OCI-LY1 (cell line): ENCODE measurements at regions not wholly inside any gene's neighbourhood (a gene's known extent, or its start where the extent isn't known, plus 50 kb on each side); places are given as distances from the start of the nearest gene placed in this dataset.

Source experiments
- H2AFZ ChIP-seq: fragments of 200-600 bp; sonication (generic), shearing (Covaris generic); 2 replicates; pipeline ENCODE4 v1.6.0; 2014; ENCODE audit warnings: antibody characterized with exemption, mild to moderate bottlenecking, low read length
- H3F3A ChIP-seq: fragments of 200-600 bp; sonication (generic), shearing (Covaris generic); 2 replicates; pipeline ENCODE4 v1.6.0; 2014; ENCODE audit warnings: mild to moderate bottlenecking, antibody characterized with exemption, low read length, moderate library complexity; ENCODE audit not compliant: insufficient read depth
- H3K27ac ChIP-seq: fragments of 200-600 bp; sonication (generic); 2 replicates; pipeline ENCODE4 v1.5.1; 2014; ENCODE audit warnings: low read length, mixed run types, mild to moderate bottlenecking, low read depth; ENCODE audit not compliant: poor library complexity, severe bottlenecking
- H3K27me3 ChIP-seq: fragments of 200-600 bp; sonication (generic); 2 replicates; pipeline ENCODE4 v1.6.0; 2014; ENCODE audit warnings: antibody characterized with exemption, mild to moderate bottlenecking, low read length, moderate library complexity; ENCODE audit not compliant: insufficient read depth
- H3K36me3 ChIP-seq: fragments of 200-600 bp; sonication (generic); 2 replicates; pipeline ENCODE4 v1.6.1; 2014; ENCODE audit warnings: mild to moderate bottlenecking, antibody characterized with exemption, low read length, moderate library complexity, mixed read lengths; ENCODE audit not compliant: insufficient read depth
- H3K4me1 ChIP-seq: fragments of 200-600 bp; sonication (generic); 2 replicates; pipeline ENCODE4 v1.5.1; 2014; ENCODE audit warnings: mild to moderate bottlenecking, low read length, moderate library complexity; ENCODE audit not compliant: insufficient read depth, severe bottlenecking
- H3K4me2 ChIP-seq: fragments of 200-600 bp; sonication (generic), shearing (Covaris generic); 2 replicates; pipeline ENCODE4 v1.6.1; 2014; ENCODE audit warnings: low read length
- H3K4me3 ChIP-seq: fragments of 200-600 bp; sonication (generic); 2 replicates; pipeline ENCODE4 v1.5.1; 2014; ENCODE audit warnings: low read length, low read depth, mild to moderate bottlenecking, mixed read lengths; ENCODE audit not compliant: poor library complexity, severe bottlenecking
- H3K79me2 ChIP-seq: fragments of 200-600 bp; shearing (Covaris generic); 2 replicates; pipeline ENCODE4 v1.6.1; 2016; ENCODE audit warnings: mixed run types, low read length, mixed read lengths; ENCODE audit not compliant: insufficient read depth
- H3K9ac ChIP-seq: fragments of 200-600 bp; sonication (generic), shearing (Covaris generic); 2 replicates; pipeline ENCODE4 v1.6.1; 2014; ENCODE audit warnings: mild to moderate bottlenecking, low read length, mixed read lengths
- H3K9me2 ChIP-seq: fragments of 200-600 bp; sonication (generic), shearing (Covaris generic); 2 replicates; pipeline ENCODE4 v1.6.1; 2014; ENCODE audit warnings: low read depth, mild to moderate bottlenecking, low read length, mixed read lengths
- H3K9me3 ChIP-seq: fragments of 200-600 bp; shearing (Covaris generic); 2 replicates; pipeline ENCODE4 v1.6.1; 2014; ENCODE audit warnings: low read length, mixed read lengths
- H4K20me1 ChIP-seq: fragments of 200-600 bp; sonication (generic), shearing (Covaris generic); 2 replicates; pipeline ENCODE4 v1.6.0; 2016; ENCODE audit warnings: mild to moderate bottlenecking, low read length; ENCODE audit not compliant: insufficient read depth
- CTCF ChIP-seq: fragments of 200-600 bp; sonication (generic), shearing (Covaris generic); IDR thresholded peaks from 2 replicates; pipeline ENCODE4 v1.5.1; 2017; ENCODE audit warnings: mild to moderate bottlenecking, antibody characterized with exemption, low read length, moderate library complexity, mixed read lengths
- EZH2 ChIP-seq: fragments of 200-600 bp; sonication (generic), shearing (Covaris generic); IDR thresholded peaks from 2 replicates; pipeline ENCODE4 v1.8.0; 2017; ENCODE audit warnings: borderline replicate concordance, mixed run types, mild to moderate bottlenecking, antibody characterized with exemption, low read length, moderate library complexity, mixed read lengths

GRCh38 chr4:130027973-130028372 lies 932.0 kb downstream of the C4orf33 start:
- Histone ChIP-seq H3K27me3 (no peaks in the 10 kb centered on the region), H3K9me2 (no peaks in the 10 kb centered on the region; the same call in 1 of the 2 replicates), H2AFZ (no peak overlapping the region), H3K4me1 (peaks cover 9% of the 10 kb centered on the region), H3K4me2 (no peak overlapping the region), H4K20me1 (no peaks in the 10 kb centered on the region), H3F3A (no peaks in the 10 kb centered on the region), H3K27ac (no peak overlapping the region), H3K36me3 (no peaks in the 10 kb centered on the region), H3K4me3 (no peak overlapping the region), H3K79me2 (no peaks in the 10 kb centered on the region), H3K9ac (no peak overlapping the region), H3K9me3 (no peaks in the 10 kb centered on the region)
- TF ChIP-seq CTCF: no peak

- Histone ChIP-seq H3K4me2 (peak overlapping the region; percentile 2; the same call in 1 of the 2 replicates), H4K20me1 (no peaks in the 10 kb centered on the region), H3K27me3 (no peaks in the 10 kb centered on the region), H3K4me1 (peaks cover 9% of the 10 kb centered on the region), H3K9ac (no peak overlapping the region), H3K9me3 (no peaks in the 10 kb centered on the region), H3K79me2 (no peaks in the 10 kb centered on the region), H3K9me2 (no peaks in the 10 kb centered on the region; the same call in 1 of the 2 replicates), H3K4me3 (no peak overlapping the region), H3K27ac (no peak overlapping the region), H3F3A (no peaks in the 10 kb centered on the region), H2AFZ (no peak overlapping the region), H3K36me3 (no peaks in the 10 kb centered on the region)
- TF ChIP-seq CTCF (no peak), EZH2 (no peak)
Measured at GRCh38 chr4:130028552-130028951, 932.6 kb downstream of the C4orf33 start.

GRCh38 chr4:130029442-130029841 lies 933.5 kb downstream of the C4orf33 start:
- no peak for TF ChIP-seq EZH2
- no peak for TF ChIP-seq CTCF
- Histone ChIP-seq H3K9me3 (no peaks in the 10 kb centered on the region), H3K79me2 (no peaks in the 10 kb centered on the region), H3K27me3 (no peaks in the 10 kb centered on the region), H3K4me1 (peaks cover 9% of the 10 kb centered on the region), H3K36me3 (no peaks in the 10 kb centered on the region), H3K4me2 (no peak overlapping the region), H3K4me3 (no peak overlapping the region), H3K9me2 (no peaks in the 10 kb centered on the region; the same call in 1 of the 2 replicates), H4K20me1 (no peaks in the 10 kb centered on the region), H3F3A (no peaks in the 10 kb centered on the region), H2AFZ (no peak overlapping the region), H3K9ac (no peak overlapping the region), H3K27ac (no peak overlapping the region)
